ENCODE measurements at regions not wholly inside any gene's neighbourhood (a gene's known extent, or its start where the extent isn't known, plus 50 kb on each side); places are given as distances from the start of the nearest gene placed in this dataset.
"Not testable (repeated sequence)": the region's sequence is repeated elsewhere in the genome, so short reads cannot be mapped to it uniquely, and the experiment has no call there.

- no peaks in the 10 kb centered on the region for H3K79me2 ChIP-seq (ENCODE audit: insufficient read depth, low read length)
- H3K9ac ChIP-seq (ENCODE audit: low read depth, low read length, poor library complexity, severe bottlenecking): no peak overlapping the region
- H2AFZ ChIP-seq (ENCODE audit: low read length): no peak overlapping the region
Observed at GRCh38 chr2:83251321-83251872, 1207.7 kb downstream of the SUCLG1 start.

GRCh38 chr2:83245806-83246537 is 1213.1 kb downstream of the SUCLG1 start:
- not testable (repeated sequence) for H3K36me3 ChIP-seq (ENCODE audit: insufficient read depth, low read length); H3K79me2 ChIP-seq (ENCODE audit: insufficient read depth, low read length); H4K20me1 ChIP-seq (ENCODE audit: insufficient read depth, low read length, poor library complexity, severe bottlenecking); H3K4me2 ChIP-seq (ENCODE audit: low read depth, low read length, poor library complexity, severe bottlenecking); H3K27me3 ChIP-seq (ENCODE audit: insufficient read depth, low read length, poor library complexity, severe bottlenecking); H3F3A ChIP-seq (ENCODE audit: low read depth); H3K4me1 ChIP-seq (ENCODE audit: insufficient read depth, low read length, poor library complexity, severe bottlenecking); H3K9ac ChIP-seq (ENCODE audit: low read depth, low read length, poor library complexity, severe bottlenecking); H3K9me2 ChIP-seq (replicated peaks; ENCODE audit: low read depth, low read length); H2AFZ ChIP-seq (ENCODE audit: low read length); H3K9me3 ChIP-seq (ENCODE audit: insufficient read depth, low read depth, low read length); H3K4me3 ChIP-seq (ENCODE audit: low read length, poor library complexity, severe bottlenecking)

More at GRCh38 chr2:83251321-83251872, 1207.7 kb downstream of the SUCLG1 start:
- Histone ChIP-seq H3K4me2 (ENCODE audit: low read depth, low read length, poor library complexity, severe bottlenecking) (no peak overlapping the region), H3K27me3 (ENCODE audit: insufficient read depth, low read length, poor library complexity, severe bottlenecking) (no peaks in the 10 kb centered on the region), H3K36me3 (ENCODE audit: insufficient read depth, low read length) (no peaks in the 10 kb centered on the region), H3K9me3 (ENCODE audit: insufficient read depth, low read depth, low read length) (no peaks in the 10 kb centered on the region), H4K20me1 (ENCODE audit: insufficient read depth, low read length, poor library complexity, severe bottlenecking) (no peaks in the 10 kb centered on the region), H3F3A (ENCODE audit: low read depth) (no peaks in the 10 kb centered on the region), H3K9me2 (replicated peaks; ENCODE audit: low read depth, low read length) (no peaks in the 10 kb centered on the region), H3K4me1 (ENCODE audit: insufficient read depth, low read length, poor library complexity, severe bottlenecking) (no peaks in the 10 kb centered on the region), H3K4me3 (ENCODE audit: low read length, poor library complexity, severe bottlenecking) (no peak overlapping the region)
- TF ChIP-seq EZH2phosphoT487 (IDR thresholded peaks at IDR 0.05; ENCODE audit: borderline replicate concordance): no peak
- TF ChIP-seq CTCF (conservative IDR thresholded peaks at IDR 0.05; ENCODE audit: low read length): no peak

GRCh38 chr2:83240611-83241010 is 1218.5 kb downstream of the SUCLG1 start:
- TF ChIP-seq CTCF (conservative IDR thresholded peaks at IDR 0.05; ENCODE audit: low read length) (no peak), EZH2phosphoT487 (IDR thresholded peaks at IDR 0.05; ENCODE audit: borderline replicate concordance) (no peak)

More at GRCh38 chr2:83240611-83241010, 1218.5 kb downstream of the SUCLG1 start:
- no peaks in the 10 kb centered on the region for H3K27me3 ChIP-seq (ENCODE audit: insufficient read depth, low read length, poor library complexity, severe bottlenecking)
- no peaks in the 10 kb centered on the region for H3F3A ChIP-seq (ENCODE audit: low read depth)
- H3K4me1 ChIP-seq (ENCODE audit: insufficient read depth, low read length, poor library complexity, severe bottlenecking): no peaks in the 10 kb centered on the region
- H3K4me2 ChIP-seq (ENCODE audit: low read depth, low read length, poor library complexity, severe bottlenecking): no peak overlapping the region
- H3K4me3 ChIP-seq (ENCODE audit: low read length, poor library complexity, severe bottlenecking): no peak overlapping the region
- no peaks in the 10 kb centered on the region for H4K20me1 ChIP-seq (ENCODE audit: insufficient read depth, low read length, poor library complexity, severe bottlenecking)
- H2AFZ ChIP-seq (ENCODE audit: low read length): no peak overlapping the region
- 0 out of 2 replicates have a peak, but pooled peaks cover 3% of the 10 kb centered on the region for H3K9me2 ChIP-seq (replicated peaks; ENCODE audit: low read depth, low read length)
- H3K9ac ChIP-seq (ENCODE audit: low read depth, low read length, poor library complexity, severe bottlenecking): no peak overlapping the region
- H3K79me2 ChIP-seq (ENCODE audit: insufficient read depth, low read length): no peaks in the 10 kb centered on the region
- H3K36me3 ChIP-seq (ENCODE audit: insufficient read depth, low read length): no peaks in the 10 kb centered on the region
- no peaks in the 10 kb centered on the region for H3K9me3 ChIP-seq (ENCODE audit: insufficient read depth, low read depth, low read length)

Data from Loucy (cell line).